Hepatocyte (in vitro differentiated cells): ENCODE measurements at regions not wholly inside any gene's neighbourhood (a gene's known extent, or its start where the extent isn't known, plus 50 kb on each side); places are given as distances from the start of the nearest gene placed in this dataset.

Source experiments
- DNase-seq: peaks from one replicate; pipeline ENCODE4 v3.0.0-alpha.2; 2016; ENCODE audit warnings: low spot score
- H2AFZ ChIP-seq: fragments of 200-600 bp; sonication (generic); 2 replicates; pipeline ENCODE4 v1.6.0; 2016; ENCODE audit warnings: antibody characterized with exemption, mild to moderate bottlenecking
- H3K27ac ChIP-seq: fragments of 200-600 bp; sonication (generic); 2 replicates; pipeline ENCODE4 v1.5.1; 2016; ENCODE audit warnings: mild to moderate bottlenecking
- H3K27me3 ChIP-seq: fragments of 200-600 bp; sonication (generic); 2 replicates; pipeline ENCODE4 v1.6.1; 2016
- H3K36me3 ChIP-seq: fragments of 200-600 bp; sonication (generic); replicated peaks from 2 replicates; pipeline ENCODE4 v1.5.1; 2016; ENCODE audit warnings: low read depth; ENCODE audit not compliant: insufficient read depth
- H3K4me1 ChIP-seq: fragments of 200-600 bp; sonication (generic); 2 replicates; pipeline ENCODE4 v1.5.1; 2016; ENCODE audit warnings: mild to moderate bottlenecking, moderate library complexity; ENCODE audit not compliant: insufficient read depth
- H3K4me2 ChIP-seq: fragments of 200-600 bp; sonication (generic); 2 replicates; pipeline ENCODE4 v1.6.0; 2016
- H3K4me3 ChIP-seq: fragments of 200-600 bp; sonication (generic); 2 replicates; pipeline ENCODE4 v1.5.1; 2016; ENCODE audit warnings: mild to moderate bottlenecking
- H3K79me2 ChIP-seq: fragments of 200-600 bp; sonication (generic); 2 replicates; pipeline ENCODE4 v1.6.0; 2017; ENCODE audit warnings: mild to moderate bottlenecking
- H3K9me2 ChIP-seq: fragments of 200-600 bp; sonication (generic); replicated peaks from 2 replicates; pipeline ENCODE4 v1.6.0; 2017; ENCODE audit warnings: mild to moderate bottlenecking; ENCODE audit not compliant: insufficient read depth
- H3K9me3 ChIP-seq: fragments of 200-600 bp; sonication (generic); 2 replicates; pipeline ENCODE4 v1.5.1; 2016; ENCODE audit warnings: low read depth, mild to moderate bottlenecking
- H4K20me1 ChIP-seq: fragments of 200-600 bp; sonication (generic); 2 replicates; pipeline ENCODE4 v1.6.0; 2016; ENCODE audit warnings: mild to moderate bottlenecking; ENCODE audit not compliant: insufficient read depth, poor library complexity, severe bottlenecking
- EZH2 ChIP-seq: fragments of 200-600 bp; sonication (generic); IDR thresholded peaks from 2 replicates; pipeline ENCODE4 v1.6.1; 2016; ENCODE audit warnings: antibody characterized with exemption, mild to moderate bottlenecking, borderline replicate concordance
- EZH2phosphoT487 ChIP-seq: fragments of 200-600 bp; sonication (generic); IDR thresholded peaks from one replicate; pipeline ENCODE4 v1.6.1; 2018; ENCODE audit warnings: antibody characterized with exemption, mild to moderate bottlenecking, low read depth, moderate library complexity; ENCODE audit not compliant: unreplicated experiment, severe bottlenecking
- WGBS: methylation state at CpG from one replicate; pipeline ENCODE4 v1.1.6; 2016; ENCODE audit warnings: low lambda C conversion rate; ENCODE audit errors: missing lambda C conversion rate; 5-methylcytosine and 5-hydroxymethylcytosine counted together
- TF ChIP-seq, protein P1 (sequence below): fragments of 200-600 bp; sonication (generic); IDR thresholded peaks from 2 replicates; pipeline ENCODE4 v1.5.1; 2016; ENCODE audit warnings: antibody characterized with exemption, mild to moderate bottlenecking; ENCODE audit not compliant: poor library complexity

DNA sequence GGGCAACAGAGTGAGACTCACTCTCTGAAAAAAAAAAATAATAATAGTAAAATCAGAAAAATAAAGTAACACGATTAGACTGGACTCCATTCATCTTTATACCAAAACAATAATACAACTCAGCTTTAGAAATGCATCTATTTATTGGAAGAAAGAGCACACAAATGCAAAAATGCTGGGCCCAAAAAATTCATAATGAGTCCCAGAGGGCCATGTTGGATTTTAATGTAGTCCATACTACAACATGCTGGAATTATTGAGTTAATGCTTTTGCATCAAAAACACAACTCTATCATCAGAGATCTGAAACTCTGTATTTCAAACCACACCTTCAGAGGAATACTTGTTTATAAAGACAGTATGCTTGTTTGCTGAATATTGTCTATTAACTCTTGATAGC is 1614.7 kb downstream of the STIM2 start:
- WGBS = 97% methylated on average over 1 of the region's 1 CpG
- H3K4me2 ChIP-seq = no peak overlapping the region
- no peaks in the 10 kb centered on the region for H3K9me2 ChIP-seq
- no peak overlapping the region for H3K4me3 ChIP-seq
- no peaks in the 10 kb centered on the region for H4K20me1 ChIP-seq
- no peak overlapping the region for H3K27ac ChIP-seq
- H2AFZ ChIP-seq = no peak overlapping the region
- peaks cover 3% of the 10 kb centered on the region for H3K9me3 ChIP-seq
- no peaks in the 10 kb centered on the region for H3K36me3 ChIP-seq
- no peaks in the 10 kb centered on the region for H3K27me3 ChIP-seq
- H3K4me1 ChIP-seq = no peaks in the 10 kb centered on the region
- no peaks in the 10 kb centered on the region for H3K79me2 ChIP-seq
- no peak for DNase-seq
- no peak for TF ChIP-seq EZH2phosphoT487
- TF ChIP-seq, protein P1, sequence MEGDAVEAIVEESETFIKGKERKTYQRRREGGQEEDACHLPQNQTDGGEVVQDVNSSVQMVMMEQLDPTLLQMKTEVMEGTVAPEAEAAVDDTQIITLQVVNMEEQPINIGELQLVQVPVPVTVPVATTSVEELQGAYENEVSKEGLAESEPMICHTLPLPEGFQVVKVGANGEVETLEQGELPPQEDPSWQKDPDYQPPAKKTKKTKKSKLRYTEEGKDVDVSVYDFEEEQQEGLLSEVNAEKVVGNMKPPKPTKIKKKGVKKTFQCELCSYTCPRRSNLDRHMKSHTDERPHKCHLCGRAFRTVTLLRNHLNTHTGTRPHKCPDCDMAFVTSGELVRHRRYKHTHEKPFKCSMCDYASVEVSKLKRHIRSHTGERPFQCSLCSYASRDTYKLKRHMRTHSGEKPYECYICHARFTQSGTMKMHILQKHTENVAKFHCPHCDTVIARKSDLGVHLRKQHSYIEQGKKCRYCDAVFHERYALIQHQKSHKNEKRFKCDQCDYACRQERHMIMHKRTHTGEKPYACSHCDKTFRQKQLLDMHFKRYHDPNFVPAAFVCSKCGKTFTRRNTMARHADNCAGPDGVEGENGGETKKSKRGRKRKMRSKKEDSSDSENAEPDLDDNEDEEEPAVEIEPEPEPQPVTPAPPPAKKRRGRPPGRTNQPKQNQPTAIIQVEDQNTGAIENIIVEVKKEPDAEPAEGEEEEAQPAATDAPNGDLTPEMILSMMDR = no peak
- no peak for TF ChIP-seq EZH2

DNA sequence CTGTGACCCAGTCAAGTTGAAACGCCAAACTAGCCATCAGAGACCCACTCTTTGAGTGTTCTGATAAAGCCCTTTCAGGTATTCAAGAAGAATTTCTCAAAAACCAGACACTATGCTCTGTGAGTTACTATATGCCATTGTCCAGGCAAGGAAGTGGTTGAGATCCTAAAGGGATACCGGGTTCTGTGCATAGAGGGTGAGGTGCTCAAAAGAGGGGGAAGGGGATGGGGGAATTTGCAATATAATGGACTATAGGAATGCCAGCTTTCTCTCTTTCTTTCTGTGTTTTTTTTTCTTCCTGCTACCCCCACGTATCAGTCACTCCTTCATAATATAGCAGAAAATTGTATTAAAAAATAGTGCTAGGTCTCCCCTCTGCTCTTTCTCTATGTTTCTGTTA is 1619.0 kb downstream of the STIM2 start:
- Histone ChIP-seq H2AFZ (no peak overlapping the region), H3K4me3 (no peak overlapping the region), H3K9me3 (peaks cover 3% of the 10 kb centered on the region), H3K27me3 (no peaks in the 10 kb centered on the region), H3K4me2 (no peak overlapping the region), H3K4me1 (no peaks in the 10 kb centered on the region), H3K9me2 (no peaks in the 10 kb centered on the region), H3K79me2 (no peaks in the 10 kb centered on the region), H4K20me1 (no peaks in the 10 kb centered on the region), H3K36me3 (no peaks in the 10 kb centered on the region), H3K27ac (no peak overlapping the region)
- 98% methylated on average over 3 of the region's 3 CpGs for WGBS
- DNase-seq = no peak
- TF ChIP-seq, protein P1 = no peak
- TF ChIP-seq EZH2phosphoT487 (no peak), EZH2 (no peak)

DNA sequence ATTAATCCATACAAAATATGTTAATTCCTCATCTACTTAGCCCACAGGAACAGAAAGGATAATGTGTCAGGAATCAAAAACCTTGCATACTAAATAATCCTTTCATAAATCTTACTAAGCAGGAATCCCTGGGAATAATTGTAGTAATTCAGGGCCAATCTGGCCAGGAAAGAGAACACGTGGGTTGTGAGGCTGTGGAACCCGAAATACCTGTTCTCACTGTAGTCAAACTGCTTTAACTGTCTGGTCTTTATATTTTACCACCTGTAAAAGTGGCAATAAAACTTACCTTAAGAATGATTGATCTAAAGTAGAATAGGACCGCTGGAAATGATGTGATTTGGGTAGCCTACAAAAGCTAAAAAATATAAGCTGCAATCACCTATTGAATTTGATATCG is 1620.9 kb downstream of the STIM2 start:
- WGBS = 80% methylated on average over 4 of the region's 4 CpGs

More for the DNA sequence above, 1620.9 kb downstream of the STIM2 start:
- no peak overlapping the region for H3K4me3 ChIP-seq
- no peaks in the 10 kb centered on the region for H3K27me3 ChIP-seq
- H3K36me3 ChIP-seq = no peaks in the 10 kb centered on the region
- H3K79me2 ChIP-seq = no peaks in the 10 kb centered on the region
- peaks cover 3% of the 10 kb centered on the region for H3K9me3 ChIP-seq
- no peaks in the 10 kb centered on the region for H4K20me1 ChIP-seq
- no peak overlapping the region for H3K27ac ChIP-seq
- peak; percentile 12 for DNase-seq
- no peaks in the 10 kb centered on the region for H3K9me2 ChIP-seq
- no peak overlapping the region for H2AFZ ChIP-seq
- TF ChIP-seq EZH2phosphoT487 (no peak), EZH2 (no peak)
- TF ChIP-seq, protein P1 = no peak
- H3K4me1 ChIP-seq = no peaks in the 10 kb centered on the region
- no peak overlapping the region for H3K4me2 ChIP-seq
